NB4 (cell line): ENCODE measurements at regions not wholly inside any gene's neighbourhood (a gene's known extent, or its start where the extent isn't known, plus 50 kb on each side); places are given as distances from the start of the nearest gene placed in this dataset.

Experiments
- DNase-seq: peaks from one replicate; pipeline ENCODE4 v3.0.0; 2010; ENCODE audit warnings: low read depth
- H3K4me3 ChIP-seq: one replicate; pipeline ENCODE4 v1.5.1; 2011; ENCODE audit warnings: mild to moderate bottlenecking, low read depth, low read length, moderate library complexity
- MYC ChIP-seq: IDR thresholded peaks from 2 replicates; pipeline ENCODE4 v1.6.1; 2011; ENCODE audit warnings: low read depth, low read length
- POLR2A ChIP-seq: IDR thresholded peaks from 2 replicates; pipeline ENCODE4 v1.6.1; 2011; ENCODE audit warnings: mild to moderate bottlenecking; ENCODE audit not compliant: insufficient read length; ENCODE audit errors: extremely low read depth
- TF ChIP-seq, protein P1 (sequence below): IDR thresholded peaks from one replicate; pipeline ENCODE4 v1.5.1; 2012; ENCODE audit warnings: low read depth, low read length
- TF ChIP-seq, protein P2 (sequence below): IDR thresholded peaks from 2 replicates; pipeline ENCODE4 v1.6.1; 2011; ENCODE audit warnings: low read depth, low read length

DNA sequence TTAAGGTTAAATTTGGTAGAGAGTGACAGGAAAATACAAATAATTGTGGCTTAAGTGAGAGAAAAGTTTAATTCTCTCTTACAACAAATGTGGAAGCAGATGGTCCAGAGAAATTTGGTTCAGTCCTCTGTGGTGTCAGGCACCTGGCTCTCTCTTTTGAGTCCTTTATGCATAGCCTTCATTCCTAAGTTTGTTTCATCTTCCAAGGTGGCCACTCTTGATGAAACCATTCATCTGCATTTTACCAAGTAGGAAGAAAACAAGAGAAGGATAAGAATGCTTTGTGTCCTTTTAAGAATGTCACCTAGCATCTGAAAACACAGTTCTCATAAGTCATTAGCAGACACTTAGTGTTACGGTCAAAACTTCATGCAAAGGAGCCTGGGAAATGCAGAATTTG, 442.5 kb downstream of the CCER1 start:
- no peak for TF ChIP-seq POLR2A
- TF ChIP-seq, protein P1, sequence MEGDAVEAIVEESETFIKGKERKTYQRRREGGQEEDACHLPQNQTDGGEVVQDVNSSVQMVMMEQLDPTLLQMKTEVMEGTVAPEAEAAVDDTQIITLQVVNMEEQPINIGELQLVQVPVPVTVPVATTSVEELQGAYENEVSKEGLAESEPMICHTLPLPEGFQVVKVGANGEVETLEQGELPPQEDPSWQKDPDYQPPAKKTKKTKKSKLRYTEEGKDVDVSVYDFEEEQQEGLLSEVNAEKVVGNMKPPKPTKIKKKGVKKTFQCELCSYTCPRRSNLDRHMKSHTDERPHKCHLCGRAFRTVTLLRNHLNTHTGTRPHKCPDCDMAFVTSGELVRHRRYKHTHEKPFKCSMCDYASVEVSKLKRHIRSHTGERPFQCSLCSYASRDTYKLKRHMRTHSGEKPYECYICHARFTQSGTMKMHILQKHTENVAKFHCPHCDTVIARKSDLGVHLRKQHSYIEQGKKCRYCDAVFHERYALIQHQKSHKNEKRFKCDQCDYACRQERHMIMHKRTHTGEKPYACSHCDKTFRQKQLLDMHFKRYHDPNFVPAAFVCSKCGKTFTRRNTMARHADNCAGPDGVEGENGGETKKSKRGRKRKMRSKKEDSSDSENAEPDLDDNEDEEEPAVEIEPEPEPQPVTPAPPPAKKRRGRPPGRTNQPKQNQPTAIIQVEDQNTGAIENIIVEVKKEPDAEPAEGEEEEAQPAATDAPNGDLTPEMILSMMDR = no peak
- no peak for TF ChIP-seq MYC
- TF ChIP-seq, protein P2, sequence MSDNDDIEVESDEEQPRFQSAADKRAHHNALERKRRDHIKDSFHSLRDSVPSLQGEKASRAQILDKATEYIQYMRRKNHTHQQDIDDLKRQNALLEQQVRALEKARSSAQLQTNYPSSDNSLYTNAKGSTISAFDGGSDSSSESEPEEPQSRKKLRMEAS = no peak
- H3K4me3 ChIP-seq = no peak overlapping the region
- DNase-seq = no peak

DNA sequence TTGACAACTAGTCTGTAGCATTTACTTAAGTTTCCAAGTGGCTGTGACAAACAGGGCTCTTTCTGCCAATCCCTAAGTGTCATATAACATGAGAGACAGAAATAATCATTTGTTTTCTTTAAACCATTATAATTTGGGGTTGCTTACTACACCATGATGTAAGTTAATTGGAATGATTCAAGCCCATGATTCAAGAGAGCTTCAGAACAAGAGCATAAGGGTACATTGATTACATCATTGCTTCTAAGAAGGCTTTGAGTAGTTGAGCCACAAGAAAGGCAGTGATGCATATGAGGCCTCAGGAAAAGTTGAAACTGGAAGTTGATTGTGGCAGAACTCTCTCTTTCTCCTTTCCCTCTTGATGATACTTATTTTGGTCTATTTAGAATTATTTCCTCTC, 444.0 kb downstream of the CCER1 start:
- TF ChIP-seq, protein P1 = no peak
- DNase-seq = no peak
- no peak overlapping the region for H3K4me3 ChIP-seq

DNA sequence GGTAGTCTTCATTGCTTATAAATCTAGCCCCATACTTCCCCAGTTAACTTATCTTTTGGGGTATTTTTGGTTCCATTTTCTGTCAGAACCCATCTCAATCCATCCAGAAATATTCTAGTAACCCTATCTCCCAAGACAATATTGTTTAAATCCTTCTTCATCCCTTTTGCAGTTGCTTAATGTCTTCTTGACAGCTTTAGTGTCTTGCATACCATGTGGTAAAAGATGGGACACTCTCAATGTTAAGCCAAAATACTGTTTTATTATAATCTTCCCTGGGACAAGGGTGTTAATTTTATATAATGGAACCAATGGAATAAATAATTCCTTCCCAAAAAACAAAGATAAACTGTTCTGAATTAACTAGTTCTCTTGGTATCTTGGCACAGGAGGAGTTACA, 450.2 kb downstream of the CCER1 start:
- no peak for DNase-seq
- H3K4me3 ChIP-seq = no peak overlapping the region
- TF ChIP-seq, protein P1 = no peak
- TF ChIP-seq, protein P2 = no peak
- TF ChIP-seq POLR2A = no peak
- TF ChIP-seq MYC = no peak

DNA sequence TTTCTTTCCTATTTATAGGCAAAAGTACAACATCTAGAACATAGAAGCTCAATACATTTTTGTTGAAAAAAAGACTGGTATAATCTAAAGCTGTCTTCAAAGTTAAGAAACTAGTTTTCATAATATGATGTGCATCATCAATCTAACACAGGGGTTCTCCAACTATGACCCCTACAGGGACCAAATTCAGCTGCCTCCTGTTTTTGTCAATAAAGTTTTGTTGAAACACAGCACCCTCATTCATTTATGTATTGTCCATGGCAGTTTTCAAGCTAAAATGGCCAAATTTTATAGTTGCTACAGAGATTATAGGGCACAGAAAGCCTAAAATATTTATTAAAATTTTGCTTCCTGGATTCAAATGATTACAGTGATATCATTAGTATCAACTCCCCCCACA, 452.9 kb downstream of the CCER1 start:
- H3K4me3 ChIP-seq = no peak overlapping the region
- no peak for DNase-seq
- TF ChIP-seq, protein P1 = no peak
- no peak for TF ChIP-seq MYC
- TF ChIP-seq, protein P2 = no peak

DNA sequence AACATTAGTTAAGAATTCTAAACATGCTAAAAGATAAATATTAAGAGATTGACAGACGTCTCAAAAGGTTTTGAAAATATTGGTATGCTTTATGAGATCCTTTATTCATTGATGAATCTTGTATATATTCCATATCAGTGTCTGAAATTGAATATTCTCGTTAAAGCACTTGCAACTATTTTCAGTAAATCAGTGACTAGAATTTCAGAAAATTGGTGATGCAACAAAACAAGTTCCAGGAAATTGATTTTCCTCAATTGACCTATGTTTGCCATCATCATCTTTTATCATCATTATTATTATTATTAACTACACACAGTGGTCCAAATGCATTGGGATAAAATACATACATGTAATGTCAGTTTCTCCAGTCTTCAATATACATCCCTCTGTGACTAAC, 453.6 kb downstream of the CCER1 start:
- no peak overlapping the region for H3K4me3 ChIP-seq
- DNase-seq = no peak
- TF ChIP-seq, protein P2 = no peak
- no peak for TF ChIP-seq POLR2A
- TF ChIP-seq MYC = no peak
- TF ChIP-seq, protein P1 = no peak

DNA sequence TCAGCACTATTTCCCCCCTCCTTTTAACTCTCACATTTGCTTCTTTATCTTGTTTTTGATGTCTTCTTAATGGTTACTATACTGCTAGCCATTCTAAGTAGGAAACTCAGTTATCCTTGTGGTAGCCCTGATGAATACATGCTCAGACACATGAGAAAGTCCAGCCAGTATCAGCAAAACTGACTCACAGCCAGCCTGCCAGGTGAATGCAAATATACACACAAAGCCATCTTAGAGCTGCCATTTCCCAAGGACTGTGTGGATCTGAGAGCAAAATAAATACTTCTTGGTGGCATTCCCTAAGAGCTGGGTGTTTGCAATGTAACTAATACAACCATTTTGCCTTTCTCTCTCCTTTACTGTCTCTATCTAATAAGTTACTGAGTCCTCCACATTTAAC, 455.2 kb downstream of the CCER1 start:
- H3K4me3 ChIP-seq = no peak overlapping the region
- DNase-seq = no peak
- TF ChIP-seq MYC (no peak), POLR2A (no peak)
- TF ChIP-seq, protein P2 = no peak
- TF ChIP-seq, protein P1 = no peak
